ENCODE measurements at regions not wholly inside any gene's neighbourhood (a gene's known extent, or its start where the extent isn't known, plus 50 kb on each side); places are given as distances from the start of the nearest gene placed in this dataset.

DNA sequence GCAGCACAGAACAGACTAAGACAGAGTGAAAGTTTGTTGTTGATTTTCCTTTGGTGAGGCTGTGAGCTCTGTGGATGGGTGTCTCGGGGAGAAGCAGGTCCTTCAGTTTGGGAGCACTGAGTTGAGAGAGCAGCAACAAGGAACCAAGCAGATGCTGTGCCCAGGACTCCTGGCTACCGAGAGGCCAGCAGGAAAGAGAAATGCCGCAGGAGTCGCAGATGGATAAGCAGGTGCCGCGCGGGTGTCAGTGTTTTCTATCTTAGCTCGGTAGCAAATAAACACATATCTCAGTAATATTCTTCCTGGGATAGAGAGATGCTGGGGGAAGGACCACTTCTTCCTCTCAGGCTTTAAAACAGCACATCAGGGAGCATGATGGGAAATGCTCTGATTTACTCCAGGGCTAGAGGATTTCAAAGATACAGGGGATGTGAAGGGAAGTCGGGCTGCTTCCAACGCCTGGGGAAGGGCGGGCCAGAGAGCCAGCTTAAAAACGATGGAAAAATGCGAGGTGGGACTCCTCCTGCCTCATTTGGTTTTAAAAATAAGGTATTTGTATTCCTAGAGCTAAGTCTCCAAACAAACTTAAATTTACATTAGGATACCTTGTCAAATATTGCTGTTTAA, 470.7 kb upstream of the B3GAT1 start:
- TF ChIP-seq BACH2 (CRISPR knock-in tag; IDR thresholded peaks at IDR 0.05; ENCODE audit: borderline replicate concordance) (no peak), ARNTL (CRISPR knock-in tag; IDR thresholded peaks at IDR 0.05; ENCODE audit: borderline replicate concordance, low read depth) (no peak), TCF4 (CRISPR knock-in tag; IDR thresholded peaks at IDR 0.05; ENCODE audit: borderline replicate concordance) (no peak), RARB (CRISPR knock-in tag; IDR thresholded peaks at IDR 0.05) (no peak), TOX (CRISPR knock-in tag; IDR thresholded peaks at IDR 0.05; ENCODE audit: borderline replicate concordance) (no peak), ZNF565 (CRISPR knock-in tag; conservative IDR thresholded peaks at IDR 0.05; ENCODE audit: low read depth) (no peak), ZFP30 (CRISPR knock-in tag; IDR thresholded peaks at IDR 0.05) (no peak), ESRRG (CRISPR knock-in tag; IDR thresholded peaks at IDR 0.05) (no peak), OSR1 (CRISPR knock-in tag; IDR thresholded peaks at IDR 0.05) (no peak), SNAI2 (CRISPR knock-in tag; IDR thresholded peaks at IDR 0.05) (no peak), CREB5 (CRISPR knock-in tag; IDR thresholded peaks at IDR 0.05; ENCODE audit: low read depth) (no peak)
- TF ChIP-seq, protein P1, sequence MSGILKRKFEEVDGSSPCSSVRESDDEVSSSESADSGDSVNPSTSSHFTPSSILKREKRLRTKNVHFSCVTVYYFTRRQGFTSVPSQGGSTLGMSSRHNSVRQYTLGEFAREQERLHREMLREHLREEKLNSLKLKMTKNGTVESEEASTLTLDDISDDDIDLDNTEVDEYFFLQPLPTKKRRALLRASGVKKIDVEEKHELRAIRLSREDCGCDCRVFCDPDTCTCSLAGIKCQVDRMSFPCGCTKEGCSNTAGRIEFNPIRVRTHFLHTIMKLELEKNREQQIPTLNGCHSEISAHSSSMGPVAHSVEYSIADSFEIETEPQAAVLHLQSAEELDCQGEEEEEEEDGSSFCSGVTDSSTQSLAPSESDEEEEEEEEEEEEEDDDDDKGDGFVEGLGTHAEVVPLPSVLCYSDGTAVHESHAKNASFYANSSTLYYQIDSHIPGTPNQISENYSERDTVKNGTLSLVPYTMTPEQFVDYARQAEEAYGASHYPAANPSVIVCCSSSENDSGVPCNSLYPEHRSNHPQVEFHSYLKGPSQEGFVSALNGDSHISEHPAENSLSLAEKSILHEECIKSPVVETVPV (CRISPR knock-in tag; IDR thresholded peaks at IDR 0.05): no peak
